Renal cortical epithelial cell (primary cell): ENCODE measurements at regions not wholly inside any gene's neighbourhood (a gene's known extent, or its start where the extent isn't known, plus 50 kb on each side); places are given as distances from the start of the nearest gene placed in this dataset.
"Not testable (repeated sequence)": the region's sequence is repeated elsewhere in the genome, so short reads cannot be mapped to it uniquely, and the experiment has no call there.

ENCODE experiments used
- DNase-seq: peaks from one replicate; pipeline ENCODE4 v3.0.0-alpha.2; 2011; ENCODE audit warnings: low read depth

- DNase-seq = no peak
These were observed 314.7 kb upstream of the REG3G start for GRCh38 chr2:78710632-78711375.

- DNase-seq = no peak
These were observed 310.2 kb upstream of the REG3G start for GRCh38 chr2:78715293-78715692.

GRCh38 chr2:78718024-78718423, 307.5 kb upstream of the REG3G start:
- DNase-seq = no peak

GRCh38 chr2:78718473-78718872, 307.0 kb upstream of the REG3G start:
- no peak for DNase-seq

- DNase-seq = no peak
These were observed 304.0 kb upstream of the REG3G start for GRCh38 chr2:78721355-78722033.

- no peak for DNase-seq
These were observed 291.3 kb upstream of the REG3G start for GRCh38 chr2:78734221-78734620.

- DNase-seq = no peak
These were observed 286.2 kb upstream of the REG3G start for GRCh38 chr2:78739282-78739681.

GRCh38 chr2:78749638-78750037, 275.9 kb upstream of the REG3G start:
- no peak for DNase-seq

GRCh38 chr2:78750219-78750618, 275.3 kb upstream of the REG3G start:
- DNase-seq = no peak

GRCh38 chr2:78754930-78755329, 270.6 kb upstream of the REG3G start:
- no peak for DNase-seq

- DNase-seq = no peak
These were observed 268.3 kb upstream of the REG3G start for GRCh38 chr2:78757191-78757590.

- no peak for DNase-seq
These were observed 267.9 kb upstream of the REG3G start for GRCh38 chr2:78757640-78758039.

- DNase-seq = not testable (repeated sequence)
These were observed 266.7 kb upstream of the REG3G start for GRCh38 chr2:78758765-78759164.

GRCh38 chr2:78766459-78766858, 259.0 kb upstream of the REG3G start:
- DNase-seq = no peak

- no peak for DNase-seq
These were observed 257.5 kb upstream of the REG3G start for GRCh38 chr2:78768016-78768415.

GRCh38 chr2:78775291-78775690, 250.2 kb upstream of the REG3G start:
- DNase-seq = peak; percentile 10

GRCh38 chr2:78778756-78779510, 246.6 kb upstream of the REG3G start:
- no peak for DNase-seq

- DNase-seq = no peak
These were observed 245.7 kb upstream of the REG3G start for GRCh38 chr2:78779761-78780160.

- DNase-seq = no peak
These were observed 245.2 kb upstream of the REG3G start for GRCh38 chr2:78780256-78780655.

- no peak for DNase-seq
These were observed 244.5 kb upstream of the REG3G start for GRCh38 chr2:78780864-78781583.

- no peak for DNase-seq
These were observed 243.3 kb upstream of the REG3G start for GRCh38 chr2:78782196-78782595.

GRCh38 chr2:78811955-78812610, 213.4 kb upstream of the REG3G start:
- DNase-seq = no peak
